ENCODE measurements at regions not wholly inside any gene's neighbourhood (a gene's known extent, or its start where the extent isn't known, plus 50 kb on each side); places are given as distances from the start of the nearest gene placed in this dataset.

DNA sequence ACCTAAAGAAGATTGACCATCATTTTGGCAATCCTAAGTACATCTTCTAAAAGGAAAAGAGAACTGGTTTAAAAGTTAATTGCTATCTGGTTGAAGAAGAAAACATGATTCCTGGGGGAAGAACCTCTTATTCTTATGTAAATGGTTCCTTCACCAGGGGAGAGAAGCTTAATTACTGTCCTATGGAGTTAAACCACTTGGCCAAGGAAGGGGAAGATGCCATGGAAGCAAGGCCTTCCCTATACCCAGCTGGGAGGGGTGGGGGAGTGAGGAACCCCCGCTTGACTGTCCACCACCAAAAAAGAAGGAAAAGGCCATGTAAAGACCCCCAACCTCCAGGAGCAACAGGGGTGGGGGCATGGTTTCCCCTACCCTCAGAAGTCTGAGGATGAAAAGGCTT is 962.1 kb downstream of the GRIK2 start:
- TF ChIP-seq, protein P1, sequence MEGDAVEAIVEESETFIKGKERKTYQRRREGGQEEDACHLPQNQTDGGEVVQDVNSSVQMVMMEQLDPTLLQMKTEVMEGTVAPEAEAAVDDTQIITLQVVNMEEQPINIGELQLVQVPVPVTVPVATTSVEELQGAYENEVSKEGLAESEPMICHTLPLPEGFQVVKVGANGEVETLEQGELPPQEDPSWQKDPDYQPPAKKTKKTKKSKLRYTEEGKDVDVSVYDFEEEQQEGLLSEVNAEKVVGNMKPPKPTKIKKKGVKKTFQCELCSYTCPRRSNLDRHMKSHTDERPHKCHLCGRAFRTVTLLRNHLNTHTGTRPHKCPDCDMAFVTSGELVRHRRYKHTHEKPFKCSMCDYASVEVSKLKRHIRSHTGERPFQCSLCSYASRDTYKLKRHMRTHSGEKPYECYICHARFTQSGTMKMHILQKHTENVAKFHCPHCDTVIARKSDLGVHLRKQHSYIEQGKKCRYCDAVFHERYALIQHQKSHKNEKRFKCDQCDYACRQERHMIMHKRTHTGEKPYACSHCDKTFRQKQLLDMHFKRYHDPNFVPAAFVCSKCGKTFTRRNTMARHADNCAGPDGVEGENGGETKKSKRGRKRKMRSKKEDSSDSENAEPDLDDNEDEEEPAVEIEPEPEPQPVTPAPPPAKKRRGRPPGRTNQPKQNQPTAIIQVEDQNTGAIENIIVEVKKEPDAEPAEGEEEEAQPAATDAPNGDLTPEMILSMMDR (conservative IDR thresholded peaks at IDR 0.05 in 1 of 2, IDR thresholded peaks at IDR 0.05 in 1 of 2; ENCODE audit: extremely low read depth in 1 of 2, insufficient read depth in 1 of 2, low read depth in 1 of 2, low read length in 2 of 2), result no peak
- TF ChIP-seq EZH2 (IDR thresholded peaks at IDR 0.05; ENCODE audit: borderline replicate concordance, low read length), result no peak
